Neuron (in vitro differentiated cells): ENCODE measurements at regions not wholly inside any gene's neighbourhood (a gene's known extent, or its start where the extent isn't known, plus 50 kb on each side); places are given as distances from the start of the nearest gene placed in this dataset.

Source experiments
- H2AFZ ChIP-seq: one replicate; pipeline ENCODE4 v1.6.1; 2013; ENCODE audit warnings: low read depth, mild to moderate bottlenecking, inconsistent platforms, low read length, moderate library complexity
- H3K27me3 ChIP-seq: one replicate; pipeline ENCODE4 v1.6.1; 2013; ENCODE audit warnings: low read length; ENCODE audit not compliant: insufficient read depth
- H3K36me3 ChIP-seq: one replicate; pipeline ENCODE4 v1.6.1; 2013; ENCODE audit warnings: low read length; ENCODE audit not compliant: insufficient read depth
- H3K4me1 ChIP-seq: one replicate; pipeline ENCODE4 v1.6.1; 2013; ENCODE audit warnings: low read length; ENCODE audit not compliant: insufficient read depth
- H3K4me3 ChIP-seq: 2 replicates; pipeline ENCODE4 v1.5.1; 2013; ENCODE audit warnings: mild to moderate bottlenecking, low read length, moderate library complexity
- H3K9me3 ChIP-seq: one replicate; pipeline ENCODE4 v1.6.1; 2013; ENCODE audit warnings: low read length

DNA sequence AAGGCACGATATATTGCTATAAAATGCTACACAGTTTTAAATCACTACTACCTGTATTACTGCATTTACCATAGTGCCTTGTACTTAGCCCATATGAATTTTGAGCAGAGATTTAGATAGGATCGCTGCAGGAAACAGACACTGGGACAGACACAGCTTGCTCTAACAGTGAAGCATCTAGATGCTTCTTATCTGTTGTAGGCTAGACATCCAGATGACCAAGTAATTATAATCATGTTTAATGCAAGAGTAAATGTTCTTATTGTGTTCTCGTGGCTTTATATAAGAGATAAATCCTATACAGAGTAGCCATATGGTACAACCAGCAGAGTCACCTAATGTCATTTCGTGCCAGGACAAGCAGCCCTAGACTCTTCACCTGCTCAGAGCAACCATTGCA lies 92.8 kb downstream of the ASCL1 start:
- Histone ChIP-seq H3K27me3 (no peaks in the 10 kb centered on the region), H3K36me3 (no peaks in the 10 kb centered on the region), H3K4me1 (no peaks in the 10 kb centered on the region), H3K4me3 (no peak overlapping the region), H2AFZ (no peak overlapping the region), H3K9me3 (no peaks in the 10 kb centered on the region)

DNA sequence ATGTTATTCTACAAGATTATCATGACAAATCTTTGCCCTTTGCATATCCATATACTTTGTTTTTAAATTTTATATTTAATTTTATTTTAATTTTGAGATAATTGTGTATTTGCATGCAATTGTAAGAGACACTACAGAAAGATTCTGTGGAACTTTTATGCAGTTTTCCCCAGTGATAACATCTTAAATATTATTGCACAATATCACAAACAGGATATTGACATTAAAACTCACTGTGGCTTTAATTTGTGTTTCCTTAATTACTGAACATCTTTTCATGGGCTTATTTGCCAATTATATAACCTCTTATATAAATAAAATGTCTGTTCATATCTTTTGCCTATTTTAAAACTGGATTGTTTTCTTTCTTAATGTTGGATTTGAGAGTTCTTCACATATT lies 95.6 kb downstream of the ASCL1 start:
- H3K4me1 ChIP-seq = no peaks in the 10 kb centered on the region
- H3K36me3 ChIP-seq = no peaks in the 10 kb centered on the region
- H3K4me3 ChIP-seq = no peak overlapping the region
- no peak overlapping the region for H2AFZ ChIP-seq
- H3K27me3 ChIP-seq = no peaks in the 10 kb centered on the region
- H3K9me3 ChIP-seq = no peaks in the 10 kb centered on the region

DNA sequence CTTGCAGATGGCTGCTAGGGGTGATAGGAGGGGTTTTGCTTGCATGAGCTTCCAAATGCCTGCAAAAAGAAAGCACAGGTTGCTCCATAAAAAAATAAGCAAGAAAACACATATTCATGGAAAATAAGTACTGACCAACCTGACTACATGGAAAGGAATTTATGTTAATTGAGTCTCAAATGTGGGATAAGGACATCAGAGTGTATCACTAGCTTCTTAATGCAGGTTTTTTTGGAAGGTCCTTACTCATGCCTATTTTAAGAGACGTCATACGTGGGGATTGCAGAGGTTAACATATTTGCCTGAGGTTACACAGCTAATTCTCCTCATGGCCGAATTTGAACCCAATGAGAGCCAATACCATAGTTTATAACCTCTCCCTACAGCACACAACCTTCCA lies 116.2 kb downstream of the ASCL1 start:
- Histone ChIP-seq H3K4me1 (no peaks in the 10 kb centered on the region), H3K4me3 (no peak overlapping the region), H3K9me3 (no peaks in the 10 kb centered on the region), H3K27me3 (no peaks in the 10 kb centered on the region), H3K36me3 (no peaks in the 10 kb centered on the region), H2AFZ (no peak overlapping the region)

DNA sequence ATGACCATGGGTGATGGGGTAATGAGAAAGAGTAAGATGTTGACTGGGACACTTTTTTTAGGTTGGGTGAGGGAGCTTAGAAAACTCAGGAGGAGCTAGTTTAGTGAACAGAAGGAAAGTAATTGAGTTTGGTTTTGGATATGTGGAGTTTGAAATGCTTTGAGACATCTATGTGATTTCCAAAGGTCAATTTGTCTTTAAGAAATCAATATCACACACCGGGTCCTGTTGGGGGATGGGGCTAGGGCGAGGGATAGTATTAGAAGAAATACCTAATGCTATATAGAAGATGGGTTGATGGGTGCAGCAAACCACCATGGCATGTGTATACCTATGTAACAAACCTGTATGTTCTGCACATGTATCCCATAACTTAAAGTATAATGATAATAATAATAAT lies 118.4 kb downstream of the ASCL1 start:
- Histone ChIP-seq H3K36me3 (no peaks in the 10 kb centered on the region), H3K4me3 (no peak overlapping the region), H3K4me1 (no peaks in the 10 kb centered on the region), H2AFZ (no peak overlapping the region), H3K27me3 (no peaks in the 10 kb centered on the region), H3K9me3 (no peaks in the 10 kb centered on the region)

DNA sequence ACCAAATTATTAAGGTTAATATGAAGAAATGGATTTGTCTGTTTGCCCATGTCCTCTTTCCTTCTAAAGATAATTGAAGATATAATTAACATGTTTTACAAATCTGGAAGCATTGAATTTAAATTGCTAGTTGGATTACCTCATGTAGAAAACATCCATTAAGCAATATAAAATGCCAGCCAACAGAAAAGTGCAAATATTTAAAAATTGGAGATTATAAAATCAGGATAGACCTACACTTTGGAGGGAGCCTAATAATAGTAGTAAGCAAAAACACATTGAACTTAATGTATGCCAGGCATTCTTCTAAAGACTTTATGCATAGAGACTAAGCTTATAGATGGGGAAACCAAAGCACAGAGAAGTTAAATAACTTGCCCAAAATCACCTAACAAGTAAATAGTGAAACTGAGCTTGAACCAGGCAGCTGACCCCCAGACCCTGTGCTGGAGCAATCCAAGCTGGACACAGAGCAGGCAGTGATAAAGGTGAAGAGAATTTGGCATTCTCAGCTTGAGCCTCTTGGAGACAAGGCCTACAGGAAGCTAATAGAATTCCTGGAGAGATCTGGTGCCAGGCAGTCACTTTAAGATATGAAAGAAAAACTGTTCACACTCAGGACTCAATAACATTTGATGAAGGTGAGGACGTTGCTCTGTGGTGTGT lies 119.8 kb downstream of the ASCL1 start:
- Histone ChIP-seq H3K4me1 (no peaks in the 10 kb centered on the region), H2AFZ (no peak overlapping the region), H3K9me3 (no peaks in the 10 kb centered on the region), H3K27me3 (no peaks in the 10 kb centered on the region), H3K4me3 (no peak overlapping the region), H3K36me3 (no peaks in the 10 kb centered on the region)

DNA sequence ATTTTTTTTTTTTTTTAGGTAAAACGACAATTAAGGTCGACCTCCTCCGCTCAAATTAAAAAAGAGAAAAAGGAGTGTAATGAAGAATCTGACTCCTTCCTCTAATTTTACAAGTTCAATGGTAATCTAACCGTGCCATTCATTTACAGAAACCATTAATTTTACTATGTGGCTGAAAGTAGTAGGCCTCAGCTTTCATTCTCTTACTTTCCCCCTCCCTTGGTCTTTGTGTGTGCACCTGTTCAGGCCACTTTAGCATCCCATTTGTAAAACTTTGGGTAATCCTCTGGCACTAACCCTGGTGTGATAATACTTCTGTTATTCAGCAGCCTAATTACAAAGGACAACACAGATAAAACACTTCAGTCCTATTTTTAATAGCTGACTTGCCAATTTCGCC lies 128.1 kb downstream of the ASCL1 start:
- Histone ChIP-seq H3K36me3 (no peaks in the 10 kb centered on the region), H2AFZ (no peak overlapping the region)

DNA sequence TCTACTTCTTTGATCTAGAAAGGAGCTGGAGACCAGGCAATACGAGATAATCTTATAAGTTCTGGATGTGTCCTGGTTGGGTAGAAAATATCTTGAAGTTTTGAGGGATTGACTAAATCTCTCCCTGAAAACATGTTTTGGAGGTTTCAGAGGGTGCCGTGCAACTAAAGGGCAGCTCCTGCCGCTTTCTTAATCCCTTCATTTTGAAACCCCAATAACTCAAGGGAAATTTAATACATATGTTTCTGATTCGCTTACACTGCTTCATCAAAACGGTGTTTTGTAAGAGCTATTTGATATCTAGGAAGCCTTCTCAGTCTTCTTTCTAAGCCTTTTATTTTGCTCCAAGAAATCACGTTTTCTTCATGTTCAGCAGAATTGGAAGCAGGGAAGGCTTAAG lies 129.0 kb downstream of the ASCL1 start:
- Histone ChIP-seq H2AFZ (no peak overlapping the region), H3K27me3 (no peaks in the 10 kb centered on the region), H3K36me3 (no peaks in the 10 kb centered on the region), H3K9me3 (no peaks in the 10 kb centered on the region), H3K4me3 (no peak overlapping the region), H3K4me1 (no peaks in the 10 kb centered on the region)

More for the DNA sequence above, 128.1 kb downstream of the ASCL1 start:
- no peaks in the 10 kb centered on the region for H3K27me3 ChIP-seq
- no peaks in the 10 kb centered on the region for H3K9me3 ChIP-seq
- no peak overlapping the region for H3K4me3 ChIP-seq
- H3K4me1 ChIP-seq = no peaks in the 10 kb centered on the region

DNA sequence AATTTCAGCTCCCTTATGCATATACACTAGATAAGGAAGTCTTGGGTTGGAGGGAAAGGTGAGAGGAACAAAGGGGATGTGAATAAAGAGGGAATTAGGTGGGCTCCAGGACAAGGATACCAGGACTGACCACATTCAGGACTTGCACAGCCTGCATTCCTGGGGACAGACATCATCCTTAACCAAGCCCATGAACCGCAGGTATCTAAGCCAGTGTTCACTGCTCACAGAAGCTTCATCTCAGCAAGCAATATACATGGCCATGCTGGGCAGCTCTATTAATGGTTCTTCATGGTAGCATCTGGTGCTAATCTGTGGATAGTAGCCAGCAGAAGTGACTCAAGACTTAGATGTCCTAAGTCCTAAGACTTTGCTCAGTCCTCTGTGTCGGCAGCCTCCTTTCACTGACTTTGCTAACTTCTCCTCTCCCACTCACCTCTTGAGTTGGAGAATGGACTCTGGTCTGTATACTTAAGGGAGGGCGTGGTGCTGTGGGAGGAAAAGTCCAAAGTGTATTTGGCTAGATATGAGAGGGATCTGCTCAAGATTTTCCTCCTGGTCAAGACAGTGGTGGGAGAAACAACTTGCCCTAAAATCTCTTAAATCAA lies 136.1 kb downstream of the ASCL1 start:
- no peaks in the 10 kb centered on the region for H3K9me3 ChIP-seq
- no peak overlapping the region for H2AFZ ChIP-seq
- H3K4me3 ChIP-seq = no peak overlapping the region
- no peaks in the 10 kb centered on the region for H3K27me3 ChIP-seq
- no peaks in the 10 kb centered on the region for H3K36me3 ChIP-seq
- no peaks in the 10 kb centered on the region for H3K4me1 ChIP-seq

DNA sequence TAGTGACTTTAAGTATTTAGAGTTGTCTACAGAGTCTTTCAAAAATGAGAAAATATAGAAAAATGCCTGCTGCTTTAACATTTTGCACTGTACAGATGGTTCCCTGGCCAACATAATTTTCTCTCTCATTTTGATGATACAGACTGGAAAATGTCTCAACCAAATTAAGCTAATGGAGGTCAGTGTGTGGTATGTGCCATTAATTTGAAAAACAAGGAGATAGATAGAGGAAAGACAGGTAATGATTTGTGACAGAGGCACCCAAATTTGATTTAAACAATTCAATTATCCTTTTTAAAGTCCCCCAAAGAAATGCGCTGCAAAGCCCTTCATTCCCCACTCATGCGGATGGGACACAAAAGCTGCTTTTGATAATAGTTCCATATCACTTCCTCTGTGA lies 140.0 kb downstream of the ASCL1 start:
- Histone ChIP-seq H3K4me1 (no peaks in the 10 kb centered on the region), H3K4me3 (no peak overlapping the region), H3K9me3 (no peaks in the 10 kb centered on the region), H3K36me3 (no peaks in the 10 kb centered on the region), H3K27me3 (no peaks in the 10 kb centered on the region), H2AFZ (no peak overlapping the region)

DNA sequence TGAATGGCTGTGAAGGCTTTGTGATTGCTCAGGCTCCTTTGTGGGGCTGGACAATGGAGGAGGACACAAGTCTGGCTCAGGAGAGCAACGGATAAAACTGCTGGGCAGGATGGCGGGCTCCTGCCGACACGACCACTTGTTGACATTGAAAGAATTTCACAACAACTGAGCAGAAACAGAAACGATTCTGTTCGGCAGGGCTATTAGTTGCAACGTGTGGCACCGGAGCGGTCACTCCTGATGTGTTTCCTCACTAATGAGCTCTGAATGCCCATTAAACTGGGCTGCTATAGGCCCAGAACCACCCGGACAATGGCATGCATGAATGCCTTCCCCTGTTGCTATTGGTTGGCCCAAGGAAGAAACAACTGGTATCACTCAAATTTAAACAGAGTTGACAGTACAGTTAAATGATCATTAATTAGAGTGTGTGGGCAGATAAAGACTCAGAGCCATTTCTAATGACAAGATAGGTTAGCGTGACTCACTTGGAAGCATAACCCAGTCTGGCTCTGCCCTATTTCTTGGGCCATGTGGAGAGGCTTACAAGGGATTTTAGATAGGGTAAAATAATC lies 142.9 kb downstream of the ASCL1 start:
- Histone ChIP-seq H2AFZ (no peak overlapping the region), H3K36me3 (no peaks in the 10 kb centered on the region), H3K4me3 (no peak overlapping the region), H3K27me3 (no peaks in the 10 kb centered on the region), H3K9me3 (no peaks in the 10 kb centered on the region), H3K4me1 (no peaks in the 10 kb centered on the region)

DNA sequence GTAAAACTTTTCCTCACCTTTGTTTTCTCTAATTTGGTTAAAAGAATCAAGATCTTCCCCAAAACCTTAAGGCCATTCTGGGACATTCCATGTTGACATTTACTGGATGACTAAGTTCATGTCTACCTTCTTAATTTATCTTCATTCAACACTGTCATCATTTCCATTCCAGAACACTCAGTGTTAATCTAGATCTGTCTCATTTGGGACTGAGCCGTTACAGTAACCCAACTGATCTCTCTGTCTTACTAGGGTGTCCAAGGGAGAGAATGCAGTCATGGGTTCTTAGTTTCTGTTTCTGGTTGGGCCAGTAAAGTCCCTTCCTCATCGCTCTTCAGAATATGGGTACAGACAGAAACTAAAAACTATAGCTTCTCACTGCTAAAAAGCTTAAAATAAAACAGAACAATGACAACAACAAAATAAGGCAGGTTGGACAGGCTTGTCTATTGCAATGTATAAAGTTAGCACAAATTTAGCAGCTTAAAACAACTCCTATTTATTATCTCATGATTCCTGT lies 144.8 kb downstream of the ASCL1 start:
- no peaks in the 10 kb centered on the region for H3K4me1 ChIP-seq
- H3K27me3 ChIP-seq = no peaks in the 10 kb centered on the region
- no peaks in the 10 kb centered on the region for H3K9me3 ChIP-seq
- no peak overlapping the region for H3K4me3 ChIP-seq
- no peaks in the 10 kb centered on the region for H3K36me3 ChIP-seq
- no peak overlapping the region for H2AFZ ChIP-seq

DNA sequence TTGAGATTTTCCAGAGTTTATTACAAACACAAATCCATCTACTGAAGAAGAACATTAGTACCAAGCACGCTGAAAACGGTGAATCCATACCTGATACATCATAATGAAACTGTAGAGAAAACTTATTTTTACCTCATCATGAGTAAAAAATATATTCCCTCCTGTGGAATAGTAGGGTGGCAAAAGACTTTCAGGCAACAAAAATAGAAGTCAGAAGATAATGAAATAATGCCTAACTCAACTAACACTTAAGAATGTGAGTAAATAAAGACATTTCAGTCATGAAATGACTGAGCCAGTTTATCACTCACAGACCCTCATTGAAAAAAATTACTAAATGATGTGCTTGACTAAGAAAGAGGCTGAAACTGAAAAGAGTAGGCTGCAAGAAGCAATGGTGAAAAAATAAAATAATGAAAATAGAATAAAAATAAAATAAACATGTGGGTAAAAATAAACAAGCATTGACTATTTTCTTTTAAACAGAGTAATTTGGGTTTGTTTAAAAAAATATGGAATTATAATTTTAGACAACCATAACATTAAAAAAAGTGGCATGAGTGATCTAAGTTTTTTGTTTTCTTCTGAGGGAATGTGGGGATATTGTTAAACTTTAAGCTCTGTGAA lies 148.6 kb downstream of the ASCL1 start:
- H2AFZ ChIP-seq = no peak overlapping the region
- no peak overlapping the region for H3K4me3 ChIP-seq
- H3K36me3 ChIP-seq = no peaks in the 10 kb centered on the region
- H3K9me3 ChIP-seq = no peaks in the 10 kb centered on the region
- H3K27me3 ChIP-seq = no peaks in the 10 kb centered on the region
- H3K4me1 ChIP-seq = no peaks in the 10 kb centered on the region

DNA sequence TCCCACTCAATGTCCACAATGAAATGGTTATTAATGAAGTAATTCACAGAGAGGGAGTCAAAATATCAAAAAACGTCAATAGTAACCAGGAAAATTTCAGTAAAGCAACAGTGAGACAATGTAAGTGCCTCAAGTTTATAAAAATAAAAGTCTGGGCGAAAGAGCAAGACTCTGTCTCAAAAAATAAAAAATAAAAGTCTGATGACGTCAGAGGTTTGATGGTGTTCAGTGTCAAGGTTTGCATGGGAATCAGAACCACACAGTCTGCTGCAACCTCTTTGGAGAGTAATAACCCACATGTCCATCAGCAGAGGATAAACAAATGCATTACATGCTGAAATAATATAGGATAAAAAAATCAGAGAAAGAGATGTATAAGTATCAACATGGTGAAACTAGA lies 152.4 kb downstream of the ASCL1 start:
- no peak overlapping the region for H3K4me3 ChIP-seq
- no peak overlapping the region for H2AFZ ChIP-seq
- no peaks in the 10 kb centered on the region for H3K36me3 ChIP-seq
- no peaks in the 10 kb centered on the region for H3K27me3 ChIP-seq
- no peaks in the 10 kb centered on the region for H3K4me1 ChIP-seq
- H3K9me3 ChIP-seq = no peaks in the 10 kb centered on the region
